T-cell (primary cell): ENCODE measurements at regions not wholly inside any gene's neighbourhood (a gene's known extent, or its start where the extent isn't known, plus 50 kb on each side); places are given as distances from the start of the nearest gene placed in this dataset.
"Not testable (repeated sequence)": the region's sequence is repeated elsewhere in the genome, so short reads cannot be mapped to it uniquely, and the experiment has no call there.

ENCODE experiments used
- ATAC-seq, 4 experiments: fragments of 200-7000 bp in 3 of 4; fragments of 150-1000 bp in 1 of 4; cut with Tn5 transposase; replicated peaks in 1 of 4; 1 replicate in 3 of 4; 2 replicates in 1 of 4; pipeline ENCODE4 v1.10.0; 2021; ENCODE audit warnings: moderate library complexity in 3 of 4, mild to moderate bottlenecking in 2 of 4, moderate number of reproducible peaks in 1 of 4
- CTCF ChIA-PET, 2 donors: fragments of 300-600 bp; sonication (Branson Sonifier 250); formaldehyde crosslinking; loops; one replicate each; lab custom pipeline; 2022; ENCODE audit warnings: antibody characterized with exemption in 2 of 2; lab: Charles Lee
- POLR2A ChIA-PET, 2 donors: fragments of 300-600 bp; sonication (Branson Sonifier 250); formaldehyde crosslinking; loops; one replicate each; lab custom pipeline; 2022; ENCODE audit warnings: antibody characterized with exemption in 2 of 2; lab: Charles Lee
- DNase-seq, 35 experiments: peaks; one replicate each; pipeline versions ENCODE4 v3.0.0 to v3.0.0-alpha.2; 2013 to 2023
- H3K27ac ChIP-seq: one replicate; pipeline ENCODE4 v1.5.1; 2013; ENCODE audit warnings: low read length
- H3K27me3 ChIP-seq, 2 experiments: replicated peaks in 1 of 2; 1 replicate in 1 of 2; 2 replicates in 1 of 2; pipeline versions ENCODE4 v1.6.1 to v1.7.0; 2013; ENCODE audit warnings: low read length in 1 of 2, mixed read lengths in 1 of 2; ENCODE audit not compliant: control insufficient read depth in 2 of 2, insufficient read depth in 2 of 2; ENCODE audit errors: extremely low read depth in 1 of 2
- H3K36me3 ChIP-seq, 2 donors: 1 replicate in 1 of 2; 2 replicates in 1 of 2; pipeline versions ENCODE4 v1.6.1 to v1.7.0; 2013; ENCODE audit warnings: low read length in 1 of 2; ENCODE audit not compliant: control insufficient read depth in 2 of 2, insufficient read depth in 1 of 2; ENCODE audit errors: extremely low read depth in 1 of 2
- H3K4me1 ChIP-seq, 2 experiments: 1 replicate in 1 of 2; 2 replicates in 1 of 2; pipeline versions ENCODE4 v1.6.1 to v1.7.0; 2013; ENCODE audit warnings: low read length in 2 of 2, mixed read lengths in 1 of 2; ENCODE audit not compliant: insufficient read depth in 2 of 2, control insufficient read depth in 1 of 2; ENCODE audit errors: extremely low read depth in 1 of 2
- H3K4me3 ChIP-seq, 2 donors: 1 replicate in 1 of 2; 2 replicates in 1 of 2; pipeline versions ENCODE4 v1.5.1 to v1.7.0; 2013; ENCODE audit warnings: mild to moderate bottlenecking in 2 of 2, low read length in 1 of 2, moderate library complexity in 1 of 2; ENCODE audit not compliant: control insufficient read depth in 1 of 2; ENCODE audit errors: extremely low read depth in 1 of 2
- H3K9me3 ChIP-seq: 2 replicates; pipeline ENCODE4 v1.7.0; 2013
- H3K27ac Mint-ChIP-seq, 2 donors: one replicate each; pipeline ENCODE4 v1.8.0; 2020 to 2021; ENCODE audit warnings: mild to moderate bottlenecking in 2 of 2, mixed read lengths in 2 of 2
- H3K27me3 Mint-ChIP-seq, 2 donors: one replicate each; pipeline ENCODE4 v1.8.0; 2021 to 2022; ENCODE audit warnings: mixed read lengths in 2 of 2
- H3K36me3 Mint-ChIP-seq: one replicate; pipeline ENCODE4 v1.8.0; 2021; ENCODE audit warnings: mixed read lengths
- H3K4me1 Mint-ChIP-seq, 3 donors: one replicate each; pipeline ENCODE4 v1.8.0; 2020 to 2022; ENCODE audit warnings: mixed read lengths in 3 of 3, mild to moderate bottlenecking in 1 of 3
- H3K4me3 Mint-ChIP-seq, 3 donors: one replicate each; pipeline ENCODE4 v1.8.0; 2020 to 2022; ENCODE audit warnings: mild to moderate bottlenecking in 3 of 3, mixed read lengths in 3 of 3, moderate library complexity in 3 of 3
- H3K9me3 Mint-ChIP-seq, 3 donors: one replicate each; pipeline ENCODE4 v1.8.0; 2020 to 2022; ENCODE audit warnings: mixed read lengths in 3 of 3
- WGBS: methylation state at CpG from one replicate; pipeline ENCODE4 v1.1.5; 2013; ENCODE audit warnings: missing lambda C conversion rate; ENCODE audit not compliant: insufficient coverage; 5-methylcytosine and 5-hydroxymethylcytosine counted together

- DNase-seq, H3K4me3 Mint-ChIP-seq, H3K36me3 ChIP-seq, H3K27ac Mint-ChIP-seq, H3K4me3 ChIP-seq, H3K27me3 Mint-ChIP-seq, POLR2A ChIA-PET, ATAC-seq, H3K27ac ChIP-seq, H3K27me3 ChIP-seq, H3K9me3 ChIP-seq, H3K4me1 Mint-ChIP-seq: not testable (repeated sequence)
- WGBS = 100% methylated on average over 1 of the region's 3 CpGs
- peaks cover 7 to 15% (median 13%) of the 10 kb centered on the region in 3 donors for H3K9me3 Mint-ChIP-seq
- H3K36me3 Mint-ChIP-seq = peaks cover 17% of the 10 kb centered on the region
- CTCF ChIA-PET = interaction anchor here in 1 of 2 donors (0.7 kb wide), 1 partner anchor 1832 kb away, joined by 4 read pairs; no protein-coding TSS in a partner anchor
- peaks cover 0 to 13% of the 10 kb centered on the region in 2 experiments for H3K4me1 ChIP-seq
These were observed 134.4 kb downstream of the ZFP64 start for GRCh38 chr20:52057133-52057532.

- ChIA-PET CTCF (interaction anchor here in 1 of 2 donors (0.7 kb wide), 1 partner anchor 1831 kb away, joined by 4 read pairs; no protein-coding TSS in a partner anchor), POLR2A (no interaction called here)
- H3K4me1 ChIP-seq = peaks cover 0 to 13% of the 10 kb centered on the region in 2 experiments
- ATAC-seq = no peak
- peaks cover 17% of the 10 kb centered on the region for H3K36me3 Mint-ChIP-seq
- H3K27ac ChIP-seq = no peak overlapping the region
- no peak for DNase-seq
- peaks cover 7 to 15% (median 13%) of the 10 kb centered on the region in 3 donors for H3K9me3 Mint-ChIP-seq
- no peak overlapping the region for H3K4me3 ChIP-seq
- H3K27me3 ChIP-seq = no peaks in the 10 kb centered on the region
- no peaks in the 10 kb centered on the region for H3K9me3 ChIP-seq
- no peak overlapping the region for H3K27ac Mint-ChIP-seq
- H3K36me3 ChIP-seq = no peaks in the 10 kb centered on the region
- H3K4me1 Mint-ChIP-seq = peaks cover 0 to 3% (median 0%) of the 10 kb centered on the region in 3 donors
- H3K27me3 Mint-ChIP-seq = no peaks in the 10 kb centered on the region
- H3K4me3 Mint-ChIP-seq = no peak overlapping the region
These were observed 135.1 kb downstream of the ZFP64 start for GRCh38 chr20:52056203-52057062.

- Mint-ChIP-seq H3K9me3 (peaks cover 7 to 15% (median 13%) of the 10 kb centered on the region in 3 donors), H3K4me3 (no peak overlapping the region), H3K4me1 (peaks cover 0 to 3% (median 0%) of the 10 kb centered on the region in 3 donors), H3K27me3 (peaks cover 0 to 4% of the 10 kb centered on the region in 2 donors), H3K36me3 (peaks cover 17% of the 10 kb centered on the region), H3K27ac (no peak overlapping the region)
- CTCF ChIA-PET = no interaction called here
- POLR2A ChIA-PET = no interaction called here
- no peaks in the 10 kb centered on the region for H3K27me3 ChIP-seq
- ATAC-seq = peak in 2 of 4 experiments; percentile 45 to 90
- WGBS = 61% methylated on average over 5 of the region's 5 CpGs
- H3K27ac ChIP-seq = no peak overlapping the region
- H3K4me1 ChIP-seq = peaks cover 0 to 13% of the 10 kb centered on the region in 2 experiments
- no peak overlapping the region for H3K4me3 ChIP-seq
- H3K9me3 ChIP-seq = no peaks in the 10 kb centered on the region
- DNase-seq = peak in 21 of 35 experiments; percentile 1 to 51 (median 9)
- H3K36me3 ChIP-seq = no peaks in the 10 kb centered on the region
These were observed 137.5 kb downstream of the ZFP64 start for GRCh38 chr20:52054123-52054522.

GRCh38 chr20:52049001-52049731 is 142.4 kb downstream of the ZFP64 start:
- peaks cover 2 to 19% of the 10 kb centered on the region in 2 experiments for H3K4me1 ChIP-seq
- no peaks in the 10 kb centered on the region for H3K36me3 ChIP-seq
- ChIA-PET CTCF (interaction anchor here in 1 of 2 donors (0.6 to 1.2 kb wide), 2 partner anchors 61 to 407 kb away, joined by 3 to 4 read pairs; no protein-coding TSS in a partner anchor), POLR2A (no interaction called here)
- DNase-seq (no peak), ATAC-seq (no peak)
- H3K27me3 ChIP-seq = peaks cover 0 to 3% of the 10 kb centered on the region in 2 experiments
- no peaks in the 10 kb centered on the region for H3K9me3 ChIP-seq
- Mint-ChIP-seq H3K27ac (no peak overlapping the region), H3K27me3 (peaks cover 0 to 4% of the 10 kb centered on the region in 2 donors), H3K36me3 (no peaks in the 10 kb centered on the region), H3K9me3 (no peaks in the 10 kb centered on the region), H3K4me1 (peaks cover 10 to 19% (median 17%) of the 10 kb centered on the region in 3 donors), H3K4me3 (no peak overlapping the region)
- H3K4me3 ChIP-seq = no peak overlapping the region
- WGBS = 96% methylated on average over 4 of the region's 7 CpGs
- H3K27ac ChIP-seq = no peak overlapping the region

GRCh38 chr20:52047811-52048764 is 143.5 kb downstream of the ZFP64 start:
- Mint-ChIP-seq H3K36me3 (no peaks in the 10 kb centered on the region), H3K27ac (no peak overlapping the region), H3K27me3 (peaks cover 0 to 4% of the 10 kb centered on the region in 2 donors), H3K9me3 (no peaks in the 10 kb centered on the region), H3K4me3 (no peak overlapping the region), H3K4me1 (peaks cover 10 to 17% (median 16%) of the 10 kb centered on the region in 3 donors)
- WGBS = 0% methylated on average over 7 of the region's 19 CpGs
- Histone ChIP-seq H3K4me3 (no peak overlapping the region), H3K27ac (no peak overlapping the region), H3K9me3 (no peaks in the 10 kb centered on the region), H3K4me1 (peaks cover 2 to 13% of the 10 kb centered on the region in 2 experiments), H3K36me3 (no peaks in the 10 kb centered on the region), H3K27me3 (peaks cover 0 to 3% of the 10 kb centered on the region in 2 experiments)
- POLR2A ChIA-PET = no interaction called here
- CTCF ChIA-PET = interaction anchor here in 1 of 2 donors (1.2 kb wide), 1 partner anchor 62 kb away, joined by 4 read pairs; no protein-coding TSS in a partner anchor
- peak in 2 of 4 experiments; percentile 43 to 62 for ATAC-seq
- peak in 26 of 35 experiments; percentile 3 to 65 (median 14) for DNase-seq
